Cardiac septum (tissue), 1 donor: ENCODE measurements at regions not wholly inside any gene's neighbourhood (a gene's known extent, or its start where the extent isn't known, plus 50 kb on each side); places are given as distances from the start of the nearest gene placed in this dataset.
"Not testable (repeated sequence)": the region's sequence is repeated elsewhere in the genome, so short reads cannot be mapped to it uniquely, and the experiment has no call there.

Experiments
- DNase-seq: peaks from one replicate; pipeline ENCODE4 v3.0.0-alpha.2; 2020; ENCODE audit warnings: low spot score
- intact Hi-C: fragments of 100-400 bp; cut with DNase I; formaldehyde crosslinking; loops from one replicate; pipeline ENCODE4 v1.14.0; 2022
- donor health status: DM: no; HTN: no; CAD: no.

DNA sequence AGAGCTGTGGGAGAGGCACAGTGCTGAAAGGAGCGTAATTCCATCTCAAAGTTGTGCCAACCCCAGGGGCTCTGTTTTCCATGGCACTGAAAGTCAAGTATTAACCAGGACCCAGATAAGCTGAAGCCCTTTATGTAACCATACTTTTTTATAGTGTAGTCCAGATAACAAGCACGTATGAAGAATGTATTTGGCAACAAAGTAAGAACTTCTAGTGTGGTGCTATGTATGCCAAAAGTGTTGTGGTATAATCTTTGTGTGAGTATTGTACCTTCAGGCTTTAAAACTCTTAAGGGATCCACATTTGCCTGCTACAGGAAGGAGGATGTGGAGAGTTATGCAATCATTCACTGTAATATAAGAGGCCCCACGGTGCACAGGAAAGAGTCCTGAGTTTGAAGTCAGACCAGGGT lies 129.4 kb downstream of the IBTK start:
- DNase-seq: no peak
- intact Hi-C loops: no loop called here

DNA sequence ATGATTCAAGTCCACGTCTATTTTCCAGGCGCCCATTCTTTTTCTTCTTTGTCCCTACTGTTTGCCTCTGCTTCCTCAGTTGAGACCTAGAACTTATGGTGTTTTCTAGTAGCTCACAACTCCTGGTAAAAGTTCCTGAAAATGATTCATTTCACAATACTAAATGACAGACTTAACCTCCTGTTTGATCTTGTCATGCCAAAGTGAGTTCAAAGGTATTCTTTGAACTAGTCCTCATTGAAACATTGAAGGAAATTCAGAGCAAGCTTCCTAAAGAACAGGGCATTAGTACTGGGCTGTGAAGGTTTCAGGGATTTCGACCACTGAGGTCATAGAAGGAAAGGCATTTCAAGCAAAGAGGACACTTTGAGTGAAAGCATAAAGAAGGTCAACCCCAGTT lies 132.8 kb downstream of the IBTK start:
- no peak for DNase-seq
- intact Hi-C loops: no loop called here

DNA sequence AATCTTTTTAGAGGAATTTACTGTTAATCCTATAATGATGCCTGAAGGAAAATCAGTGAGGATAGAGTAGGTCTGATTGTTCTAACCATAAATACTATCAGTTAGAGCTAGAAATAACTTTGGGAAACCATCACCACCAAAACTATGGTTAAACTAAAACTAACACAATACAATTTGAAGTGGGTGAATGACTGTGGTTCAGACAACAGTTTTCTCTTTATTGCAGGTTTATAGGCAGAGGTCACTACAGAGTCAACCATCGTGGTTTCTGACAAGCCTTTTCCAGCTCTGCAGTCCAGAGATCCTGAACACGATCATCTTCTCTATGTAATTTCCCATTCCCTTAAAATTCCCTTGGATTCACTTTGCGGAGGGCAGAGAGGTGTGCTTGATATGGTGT lies 134.3 kb downstream of the IBTK start:
- intact Hi-C loops: no loop called here
- no peak for DNase-seq

DNA sequence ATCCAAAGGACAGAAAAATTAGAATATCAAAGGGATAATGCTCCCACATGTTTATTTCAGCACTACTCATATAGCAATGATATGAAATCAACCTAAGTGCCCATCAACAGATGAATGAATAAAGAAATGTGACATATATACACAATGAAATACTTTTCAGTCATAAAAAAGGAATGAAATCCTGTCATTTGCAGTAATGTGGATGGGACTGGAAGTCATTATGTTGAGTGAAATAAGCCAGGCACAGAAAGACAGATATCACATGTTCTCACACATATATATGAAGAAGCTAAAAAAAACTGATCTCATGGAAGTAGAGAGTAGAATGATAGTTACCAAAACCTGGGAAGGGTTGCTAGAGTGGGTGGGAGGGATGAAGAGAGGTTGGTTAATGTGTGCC lies 135.7 kb downstream of the IBTK start:
- DNase-seq: no peak
- intact Hi-C loops: no loop called here

GRCh38 chr6:82111114-82111513 lies 136.4 kb downstream of the IBTK start:
- intact Hi-C loops: no loop called here
- DNase-seq: no peak

DNA sequence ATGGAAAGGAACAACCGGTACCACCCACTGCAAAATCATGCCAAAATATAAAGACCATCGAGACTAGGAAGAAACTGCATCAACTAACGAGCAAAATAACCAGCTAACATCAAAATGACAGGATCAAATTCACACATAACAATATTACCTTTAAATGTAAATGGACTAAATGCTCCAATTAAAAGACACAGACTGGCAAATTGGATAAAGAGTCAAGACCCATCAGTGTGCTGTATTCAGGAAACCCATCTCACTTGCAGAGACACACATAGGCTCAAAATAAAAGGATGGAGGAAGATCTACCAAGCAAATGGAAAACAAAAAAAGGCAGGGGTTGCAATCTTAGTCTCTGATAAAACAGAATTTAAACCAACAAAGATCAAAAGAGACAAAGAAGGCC lies 144.4 kb downstream of the IBTK start:
- intact Hi-C loops, DNase-seq: not testable (repeated sequence)

DNA sequence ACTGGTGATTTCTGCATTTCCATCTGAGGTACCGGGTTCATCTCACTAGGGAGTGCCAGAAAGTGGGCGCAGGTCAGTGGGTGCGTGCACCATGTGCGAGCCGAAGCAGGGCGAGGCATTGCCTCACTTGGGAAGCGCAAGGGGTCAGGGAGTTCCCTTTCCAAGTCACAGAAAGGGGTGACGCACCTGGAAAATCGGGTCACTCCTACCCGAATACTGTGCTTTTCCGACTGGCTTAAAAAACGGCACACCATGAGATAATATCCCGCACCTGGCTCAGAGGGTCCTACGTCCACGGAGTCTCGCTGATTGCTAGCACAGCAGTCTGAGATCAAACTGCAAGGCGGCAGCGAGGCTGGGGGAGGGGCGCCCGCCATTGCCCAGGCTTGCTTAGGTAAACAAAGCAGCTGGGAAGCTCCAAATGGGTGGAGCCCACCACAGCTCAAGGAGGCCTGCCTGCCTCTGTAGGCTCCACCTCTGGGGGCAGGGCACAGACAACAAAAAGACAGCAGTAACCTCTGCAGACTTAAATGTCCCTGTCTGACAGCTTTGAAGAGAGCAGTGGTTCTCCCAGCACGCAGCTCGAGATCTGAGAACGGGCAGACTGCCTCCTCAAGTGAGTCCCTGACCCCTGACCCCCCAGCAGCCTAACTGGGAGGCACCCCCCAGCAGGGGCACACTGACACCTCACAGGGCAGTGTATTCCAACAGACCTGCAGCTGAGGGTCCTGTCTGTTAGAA lies 146.0 kb downstream of the IBTK start:
- intact Hi-C loops: not testable (repeated sequence)

DNA sequence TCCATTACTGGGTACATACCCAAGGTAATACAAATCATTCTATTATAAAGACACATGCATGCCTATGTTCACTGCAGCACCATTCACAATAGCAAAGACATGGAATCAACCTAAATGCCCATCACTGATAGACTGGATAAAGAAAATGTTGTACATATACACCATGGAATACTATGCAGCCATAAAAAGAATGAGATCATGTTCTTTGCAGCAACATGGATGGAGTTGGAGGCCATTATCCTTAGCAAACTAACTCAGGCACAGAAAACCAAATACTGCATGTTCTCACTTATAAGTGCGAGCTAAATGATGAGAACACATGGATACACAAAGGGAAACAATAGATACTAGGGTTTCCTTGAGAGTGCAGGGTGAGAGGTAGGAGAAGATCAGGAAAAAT lies 146.8 kb downstream of the IBTK start:
- DNase-seq, intact Hi-C loops: not testable (repeated sequence)

More for the DNA sequence above, 146.0 kb downstream of the IBTK start:
- not testable (repeated sequence) for DNase-seq

DNA sequence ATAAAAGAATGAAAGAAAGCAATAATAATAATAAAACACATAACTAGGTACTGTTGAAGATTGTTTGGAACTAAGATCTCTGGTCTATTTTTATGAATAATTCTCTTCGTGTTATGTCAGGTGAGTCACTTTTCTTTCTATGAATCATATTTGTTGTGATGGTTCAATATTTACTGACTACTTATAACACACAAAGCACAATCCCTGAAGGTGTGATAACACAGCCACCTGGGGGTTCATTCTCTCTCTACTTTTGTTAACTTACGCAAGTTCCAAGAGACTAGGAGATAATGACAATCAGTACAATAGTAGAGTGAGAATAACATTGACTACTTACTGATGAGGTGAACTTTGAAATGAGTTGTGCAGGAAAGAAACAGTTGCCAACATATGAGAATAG lies 149.9 kb downstream of the IBTK start:
- intact Hi-C loops: no loop called here
- DNase-seq: no peak

DNA sequence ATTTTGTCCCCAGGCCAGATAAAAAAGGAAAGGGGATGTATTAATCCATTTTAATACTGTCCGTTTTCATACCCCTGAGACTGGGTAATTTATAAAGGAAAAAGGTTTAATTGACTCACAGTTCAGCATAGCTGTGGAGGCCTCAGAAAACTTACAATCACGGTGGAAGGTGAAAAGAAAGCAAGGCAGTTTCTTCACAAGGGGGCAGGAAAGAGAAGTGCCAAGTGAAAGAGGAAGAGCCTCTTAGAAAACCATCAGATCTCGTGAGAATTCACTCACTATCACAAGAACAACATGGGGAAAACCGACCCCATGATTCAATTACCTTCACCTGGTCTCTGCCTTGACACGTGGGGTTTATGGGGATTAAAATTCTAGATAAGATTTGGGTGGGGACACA lies 152.5 kb downstream of the IBTK start:
- intact Hi-C loops: no loop called here
- DNase-seq: no peak

GRCh38 chr6:82094166-82094806 lies 153.3 kb downstream of the IBTK start:
- intact Hi-C loops: no loop called here
- DNase-seq: no peak

DNA sequence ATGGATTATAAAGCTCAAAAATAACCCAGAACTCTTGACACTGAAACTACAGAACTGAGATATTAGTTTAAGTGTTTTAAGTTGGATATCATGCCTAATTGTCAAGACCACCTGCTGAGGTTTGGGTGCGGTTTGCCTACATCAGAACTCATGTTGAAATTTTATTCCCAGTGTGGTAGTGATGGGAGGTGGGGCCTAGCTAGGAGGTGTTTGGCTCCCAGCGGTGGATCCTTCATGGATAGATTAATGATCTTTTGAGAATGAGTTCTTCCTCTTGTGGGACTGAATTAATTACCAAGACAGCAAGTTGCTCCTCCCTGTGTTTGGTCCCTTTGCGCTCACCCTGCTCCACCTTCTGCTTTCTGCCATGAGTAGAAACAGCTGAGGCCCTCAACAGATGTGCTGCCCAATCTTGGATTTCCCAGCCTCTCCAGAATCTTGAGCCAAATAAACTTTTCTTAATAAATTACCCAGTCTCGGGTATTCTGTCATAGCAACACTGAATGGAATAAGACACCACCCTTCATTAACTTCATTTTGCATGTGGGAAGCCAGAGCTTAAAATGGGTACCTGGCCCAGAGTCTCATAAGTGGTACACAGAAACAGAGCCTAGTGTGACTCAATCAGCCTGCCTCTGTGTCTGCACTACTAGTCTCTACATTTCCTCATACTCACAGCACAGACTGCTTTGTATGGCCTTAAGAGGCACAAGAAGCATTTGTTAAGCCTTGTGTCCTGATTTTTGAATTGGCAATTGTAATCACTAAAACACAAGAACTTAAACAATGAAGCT lies 158.4 kb downstream of the IBTK start:
- intact Hi-C loops: no loop called here

GRCh38 chr6:82086944-82087343 lies 160.6 kb downstream of the IBTK start:
- intact Hi-C loops: no loop called here
- no peak for DNase-seq

More for the DNA sequence above, 158.4 kb downstream of the IBTK start:
- no peak for DNase-seq

DNA sequence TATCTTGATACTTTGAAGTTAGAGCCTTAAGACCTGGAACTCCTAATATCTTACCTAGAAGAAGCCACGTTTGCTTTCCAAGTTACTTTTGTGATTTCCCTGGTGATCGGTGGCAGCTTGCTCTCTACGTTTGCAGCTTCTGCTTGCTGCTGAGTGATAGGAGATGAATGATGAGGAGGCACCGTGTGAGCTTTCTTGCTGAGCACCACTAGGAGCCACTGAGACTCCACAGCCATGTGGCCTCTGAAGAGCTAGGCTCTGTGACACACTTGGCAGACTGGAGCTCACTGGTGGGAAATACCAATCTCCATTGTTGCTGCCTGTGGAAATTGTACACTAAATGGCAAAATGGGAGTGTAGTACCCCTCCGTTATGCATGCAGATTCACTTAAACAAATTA lies 161.8 kb downstream of the IBTK start:
- intact Hi-C loops: no loop called here
- no peak for DNase-seq

GRCh38 chr6:82084324-82084920 lies 163.1 kb downstream of the IBTK start:
- intact Hi-C loops: no loop called here
- DNase-seq: no peak

GRCh38 chr6:82083646-82084045 lies 163.9 kb downstream of the IBTK start:
- intact Hi-C loops: no loop called here
- DNase-seq: no peak

GRCh38 chr6:82080767-82081166 lies 166.8 kb downstream of the IBTK start:
- DNase-seq: no peak

DNA sequence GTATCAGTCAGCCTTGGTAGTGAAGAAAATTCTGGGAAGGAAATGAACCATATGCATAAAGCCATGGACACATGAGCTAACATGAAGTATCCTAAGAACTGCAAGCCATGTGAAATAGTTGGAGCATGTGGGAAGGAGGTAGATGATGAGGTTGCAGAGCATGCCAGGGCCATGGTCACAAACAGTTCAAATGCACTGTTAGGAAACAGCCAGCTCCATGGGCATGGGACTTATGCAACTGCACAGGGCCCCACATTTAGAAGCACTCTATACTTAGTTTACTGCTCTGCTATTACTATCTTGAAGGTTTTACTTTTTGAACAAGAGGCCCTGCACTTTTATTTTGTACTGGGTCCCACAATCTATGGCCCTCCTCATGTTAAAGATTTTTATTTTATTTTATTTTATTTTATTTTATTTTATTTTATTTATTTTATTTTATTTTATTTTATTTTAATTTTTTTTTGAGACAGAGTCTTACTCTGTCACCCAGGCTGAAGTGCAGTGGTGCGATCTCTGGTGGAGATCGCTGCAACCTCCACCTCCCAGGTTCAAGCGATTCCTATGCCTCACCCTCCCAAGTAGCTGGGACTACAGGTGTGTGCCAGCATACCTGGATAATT lies 169.1 kb downstream of the IBTK start:
- intact Hi-C loops: loop anchor here (5.0 kb wide), 1 partner anchor 99 kb away; no protein-coding TSS in a partner anchor

More at GRCh38 chr6:82080767-82081166, 166.8 kb downstream of the IBTK start:
- intact Hi-C loops: no loop called here

DNA sequence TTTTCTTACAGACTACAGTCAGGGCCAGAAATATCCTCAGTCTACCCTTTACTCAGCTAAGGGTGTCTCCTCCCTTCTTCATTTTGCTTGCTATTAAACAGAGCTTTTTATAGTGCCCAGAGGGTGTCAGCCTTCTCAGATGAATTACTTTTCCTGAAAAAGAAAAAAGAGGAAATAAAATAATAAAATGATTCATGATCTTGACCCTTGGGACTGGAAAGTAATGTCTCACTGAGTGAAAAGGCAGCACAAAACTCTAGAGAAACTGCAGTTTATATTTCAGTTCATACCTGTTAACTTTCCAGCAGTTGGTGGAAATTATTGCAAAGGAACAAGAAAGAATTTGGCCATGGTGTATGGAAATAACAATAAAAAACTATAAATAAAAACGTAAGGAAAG lies 170.6 kb downstream of the IBTK start:
- DNase-seq: no peak
- intact Hi-C loops: loop anchor here (5.0 kb wide), 1 partner anchor 100 kb away; no protein-coding TSS in a partner anchor

More for the DNA sequence above, 169.1 kb downstream of the IBTK start:
- no peak for DNase-seq

GRCh38 chr6:82074556-82074955 lies 173.0 kb downstream of the IBTK start:
- intact Hi-C loops: no loop called here
- DNase-seq: no peak
